ENCODE measurements at regions not wholly inside any gene's neighbourhood (a gene's known extent, or its start where the extent isn't known, plus 50 kb on each side); places are given as distances from the start of the nearest gene placed in this dataset.

GRCh38 chr13:40024967-40025714 lies 369.7 kb downstream of the COG6 start:
- H3K27ac ChIP-seq (ENCODE audit: poor library complexity, severe bottlenecking) = no peak overlapping the region
- no peak overlapping the region for H3K4me3 ChIP-seq (ENCODE audit: severe bottlenecking)
- no peak for DNase-seq (ENCODE audit: low spot score)
- H3K27me3 ChIP-seq (ENCODE audit: insufficient read depth, poor library complexity, severe bottlenecking) = no peaks in the 10 kb centered on the region
- H3K4me1 ChIP-seq (ENCODE audit: insufficient read depth, poor library complexity, severe bottlenecking) = no peaks in the 10 kb centered on the region
- TF ChIP-seq CTCF (IDR thresholded peaks at IDR 0.05; ENCODE audit: poor library complexity, severe bottlenecking) = no peak
- no peaks in the 10 kb centered on the region for H3K36me3 ChIP-seq (ENCODE audit: low read depth)
- H3K9me3 ChIP-seq (ENCODE audit: severe bottlenecking) = no peaks in the 10 kb centered on the region
- ATAC-seq (ENCODE audit: low read depth) = no peak

- H3K4me1 ChIP-seq (ENCODE audit: insufficient read depth, poor library complexity, severe bottlenecking) = no peaks in the 10 kb centered on the region
- ATAC-seq (ENCODE audit: low read depth) = no peak
- no peak for TF ChIP-seq CTCF (IDR thresholded peaks at IDR 0.05; ENCODE audit: poor library complexity, severe bottlenecking)
- no peak for DNase-seq (ENCODE audit: low spot score)
- no peaks in the 10 kb centered on the region for H3K36me3 ChIP-seq (ENCODE audit: low read depth)
- H3K9me3 ChIP-seq (ENCODE audit: severe bottlenecking) = no peaks in the 10 kb centered on the region
- no peaks in the 10 kb centered on the region for H3K27me3 ChIP-seq (ENCODE audit: insufficient read depth, poor library complexity, severe bottlenecking)
- H3K4me3 ChIP-seq (ENCODE audit: severe bottlenecking) = no peak overlapping the region
- no peak overlapping the region for H3K27ac ChIP-seq (ENCODE audit: poor library complexity, severe bottlenecking)
These were observed 370.7 kb downstream of the COG6 start for GRCh38 chr13:40026174-40026585.

- DNase-seq (ENCODE audit: low spot score) = no peak
- no peak for ATAC-seq (ENCODE audit: low read depth)
- Histone ChIP-seq H3K4me3 (ENCODE audit: severe bottlenecking) (no peak overlapping the region), H3K9me3 (ENCODE audit: severe bottlenecking) (no peaks in the 10 kb centered on the region), H3K4me1 (ENCODE audit: insufficient read depth, poor library complexity, severe bottlenecking) (no peaks in the 10 kb centered on the region), H3K27me3 (ENCODE audit: insufficient read depth, poor library complexity, severe bottlenecking) (no peaks in the 10 kb centered on the region), H3K27ac (ENCODE audit: poor library complexity, severe bottlenecking) (no peak overlapping the region), H3K36me3 (ENCODE audit: low read depth) (no peaks in the 10 kb centered on the region)
- TF ChIP-seq CTCF (IDR thresholded peaks at IDR 0.05; ENCODE audit: poor library complexity, severe bottlenecking) = no peak
These were observed 371.3 kb downstream of the COG6 start for GRCh38 chr13:40026741-40027140.

- Histone ChIP-seq H3K27me3 (ENCODE audit: insufficient read depth, poor library complexity, severe bottlenecking) (no peaks in the 10 kb centered on the region), H3K4me1 (ENCODE audit: insufficient read depth, poor library complexity, severe bottlenecking) (no peaks in the 10 kb centered on the region), H3K4me3 (ENCODE audit: severe bottlenecking) (no peak overlapping the region), H3K9me3 (ENCODE audit: severe bottlenecking) (no peaks in the 10 kb centered on the region), H3K36me3 (ENCODE audit: low read depth) (no peaks in the 10 kb centered on the region), H3K27ac (ENCODE audit: poor library complexity, severe bottlenecking) (no peak overlapping the region)
- ATAC-seq (ENCODE audit: low read depth) (no peak), DNase-seq (ENCODE audit: low spot score) (no peak)
- no peak for TF ChIP-seq CTCF (IDR thresholded peaks at IDR 0.05; ENCODE audit: poor library complexity, severe bottlenecking)
These were observed 373.0 kb downstream of the COG6 start for GRCh38 chr13:40028446-40028845.

- DNase-seq (ENCODE audit: low spot score) (no peak), ATAC-seq (ENCODE audit: low read depth) (no peak; the same call in 2 of the 3 replicates)
- H3K4me3 ChIP-seq (ENCODE audit: severe bottlenecking) = no peak overlapping the region
- H3K27me3 ChIP-seq (ENCODE audit: insufficient read depth, poor library complexity, severe bottlenecking) = no peaks in the 10 kb centered on the region
- no peaks in the 10 kb centered on the region for H3K36me3 ChIP-seq (ENCODE audit: low read depth)
- TF ChIP-seq CTCF (IDR thresholded peaks at IDR 0.05; ENCODE audit: poor library complexity, severe bottlenecking) = no peak
- H3K27ac ChIP-seq (ENCODE audit: poor library complexity, severe bottlenecking) = no peak overlapping the region
- no peaks in the 10 kb centered on the region for H3K4me1 ChIP-seq (ENCODE audit: insufficient read depth, poor library complexity, severe bottlenecking)
- no peaks in the 10 kb centered on the region for H3K9me3 ChIP-seq (ENCODE audit: severe bottlenecking)
These were observed 375.6 kb downstream of the COG6 start for GRCh38 chr13:40031031-40031430.

Data from RWPE2 (cell line).